IMR-90 (cell line): ENCODE measurements at regions not wholly inside any gene's neighbourhood (a gene's known extent, or its start where the extent isn't known, plus 50 kb on each side); places are given as distances from the start of the nearest gene placed in this dataset.

ENCODE experiments used
- ATAC-seq: fragments of 200-7000 bp; cut with Tn5 transposase; 2 replicates; pipeline ENCODE4 v1.9.1; 2020; ENCODE audit warnings: low read depth, mild to moderate bottlenecking, moderate library complexity
- BruUV-seq: library from RNA; stranded (reverse); fragments of 400-500 nt; replicated peaks from 2 replicates; lab custom pipeline; 2021; lab: Mats Ljungman, UMichigan
- CTCF ChIA-PET: fragments of 300-600 bp; formaldehyde crosslinking; extraction: SDS; loops from one replicate; lab custom pipeline; 2021; ENCODE audit warnings: antibody characterized with exemption; lab: Yijun Ruan, JAX
- POLR2A ChIA-PET: fragments of 300-600 bp; sonication (Branson Sonifier 250); formaldehyde crosslinking; loops from one replicate; lab custom pipeline; 2022; ENCODE audit warnings: antibody characterized with exemption; ENCODE audit not compliant: unreplicated experiment; lab: Charles Lee
- DNase-seq: peaks from one replicate; pipeline ENCODE4 v3.0.0; 2013
- H2AFZ ChIP-seq: replicated peaks from 2 replicates; pipeline ENCODE3; 2013; ENCODE audit warnings: low read length, mild to moderate bottlenecking; ENCODE audit not compliant: poor library complexity
- H2AK5ac ChIP-seq: 2 replicates; pipeline ENCODE4 v1.6.1; 2013; ENCODE audit warnings: low read depth, low read length, inconsistent platforms
- H2AK9ac ChIP-seq: replicated peaks from 2 replicates; pipeline ENCODE3; 2013; ENCODE audit warnings: mild to moderate bottlenecking, low read depth, low read length, moderate library complexity; ENCODE audit not compliant: poor library complexity
- H2BK120ac ChIP-seq: 2 replicates; pipeline ENCODE4 v1.6.1; 2013; ENCODE audit warnings: low read depth, low read length, inconsistent platforms
- H2BK15ac ChIP-seq: 3 replicates; pipeline ENCODE4 v1.6.1; 2013; ENCODE audit warnings: low read depth, low read length, inconsistent platforms
- H2BK20ac ChIP-seq: 2 replicates; pipeline ENCODE4 v1.6.1; 2013; ENCODE audit warnings: low read depth, mild to moderate bottlenecking, inconsistent platforms, low read length, moderate library complexity
- H2BK5ac ChIP-seq: 2 replicates; pipeline ENCODE4 v1.6.1; 2013; ENCODE audit warnings: mild to moderate bottlenecking, low read depth, low read length, inconsistent platforms; ENCODE audit not compliant: poor library complexity, severe bottlenecking
- H3K14ac ChIP-seq: replicated peaks from 2 replicates; pipeline ENCODE4 v1.6.1; 2013; ENCODE audit warnings: low read depth, low read length, inconsistent platforms
- H3K18ac ChIP-seq: 2 replicates; pipeline ENCODE4 v1.6.1; 2013; ENCODE audit warnings: low read depth, low read length, control low read depth
- H3K23ac ChIP-seq: 2 replicates; pipeline ENCODE4 v1.6.1; 2013; ENCODE audit warnings: low read depth, low read length, inconsistent platforms
- H3K27ac ChIP-seq: 2 replicates; pipeline ENCODE4 v1.5.1; 2013; ENCODE audit warnings: mild to moderate bottlenecking, control low read depth, low read length; ENCODE audit not compliant: insufficient read depth
- H3K27me3 ChIP-seq: 2 replicates; pipeline ENCODE4 v1.6.1; 2013; ENCODE audit warnings: low read length; ENCODE audit not compliant: control insufficient read depth, insufficient read depth
- H3K36me3 ChIP-seq: 2 replicates; pipeline ENCODE4 v1.6.1; 2013; ENCODE audit warnings: low read length, mixed read lengths; ENCODE audit not compliant: control insufficient read depth, insufficient read depth
- H3K4ac ChIP-seq: 2 replicates; pipeline ENCODE4 v1.6.1; 2013; ENCODE audit warnings: low read depth, low read length, inconsistent platforms
- H3K4me1 ChIP-seq: 2 replicates; pipeline ENCODE4 v1.6.1; 2013; ENCODE audit warnings: low read length, mixed read lengths; ENCODE audit not compliant: control insufficient read depth, insufficient read depth
- H3K4me2 ChIP-seq: 2 replicates; pipeline ENCODE4 v1.6.1; 2013; ENCODE audit warnings: low read depth, mild to moderate bottlenecking, control low read depth, low read length, moderate library complexity
- H3K4me3 ChIP-seq: 2 replicates; pipeline ENCODE4 v1.5.1; 2013; ENCODE audit warnings: low read depth, mild to moderate bottlenecking, control low read depth, low read length, moderate library complexity; ENCODE audit not compliant: insufficient read depth
- H3K56ac ChIP-seq: 2 replicates; pipeline ENCODE4 v1.6.1; 2013; ENCODE audit warnings: low read length, inconsistent platforms; ENCODE audit not compliant: insufficient read depth; ENCODE audit errors: extremely low read depth
- H3K79me1 ChIP-seq, 2 experiments: 2 replicates each; pipeline ENCODE4 v1.6.1; 2013; ENCODE audit warnings: low read length in 2 of 2, inconsistent platforms in 1 of 2, low read depth in 1 of 2
- H3K9ac ChIP-seq: 2 replicates; pipeline ENCODE4 v1.6.1; 2013; ENCODE audit warnings: low read depth, low read length, control low read depth
- H3K9me1 ChIP-seq: 2 replicates; pipeline ENCODE4 v1.6.1; 2013; ENCODE audit warnings: low read length, inconsistent platforms; ENCODE audit not compliant: insufficient read depth
- H3K9me3 ChIP-seq: 2 replicates; pipeline ENCODE4 v1.6.1; 2013; ENCODE audit warnings: low read length; ENCODE audit not compliant: control insufficient read depth, insufficient read depth
- H4K20me1 ChIP-seq: 2 replicates; pipeline ENCODE4 v1.6.1; 2013; ENCODE audit warnings: low read length, inconsistent platforms; ENCODE audit not compliant: insufficient read depth
- H4K5ac ChIP-seq: 2 replicates; pipeline ENCODE4 v1.6.1; 2013; ENCODE audit warnings: mild to moderate bottlenecking, low read depth, low read length, control low read depth
- H4K8ac ChIP-seq, 2 experiments: 2 replicates each; pipeline ENCODE4 v1.6.1; 2013; ENCODE audit warnings: low read depth in 2 of 2, low read length in 2 of 2, control low read depth in 1 of 2, inconsistent platforms in 1 of 2
- H4K91ac ChIP-seq: 2 replicates; pipeline ENCODE4 v1.6.1; 2013; ENCODE audit warnings: low read depth, low read length, inconsistent platforms; ENCODE audit not compliant: insufficient read depth
- BHLHE40 ChIP-seq: fragments of 150-350 bp; IDR thresholded peaks from 2 replicates; pipeline ENCODE4 v1.6.1; 2016; ENCODE audit warnings: mild to moderate bottlenecking, low read depth, low read length
- CEBPB ChIP-seq: IDR thresholded peaks from 2 replicates; pipeline ENCODE4 v1.6.1; 2012; ENCODE audit warnings: low read depth, low read length, improper control_type of control experiment
- CHD1 ChIP-seq: IDR thresholded peaks from 2 replicates; pipeline ENCODE4 v1.6.1; 2012; ENCODE audit warnings: low read depth, low read length, improper control_type of control experiment
- CTCF ChIP-seq: conservative IDR thresholded peaks from 2 replicates; pipeline ENCODE4 v1.5.1; 2012; ENCODE audit warnings: mild to moderate bottlenecking, low read depth, low read length, improper control_type of control experiment
- ELK1 ChIP-seq: fragments of 150-350 bp; IDR thresholded peaks from 2 replicates; pipeline ENCODE4 v1.6.1; 2016; ENCODE audit warnings: low read depth, mild to moderate bottlenecking, low read length, moderate library complexity, borderline replicate concordance
- FOS ChIP-seq: fragments of 150-350 bp; IDR thresholded peaks from 2 replicates; pipeline ENCODE4 v1.6.1; 2016; ENCODE audit warnings: low read depth, low read length
- MAFK ChIP-seq: IDR thresholded peaks from 2 replicates; pipeline ENCODE4 v1.6.1; 2012; ENCODE audit warnings: low read depth, low read length, improper control_type of control experiment
- MAZ ChIP-seq: IDR thresholded peaks from 2 replicates; pipeline ENCODE4 v1.6.1; 2012; ENCODE audit warnings: low read depth, mild to moderate bottlenecking, low read length, improper control_type of control experiment, moderate library complexity, borderline replicate concordance
- MXI1 ChIP-seq: IDR thresholded peaks from 2 replicates; pipeline ENCODE4 v1.6.1; 2012; ENCODE audit warnings: low read depth, mild to moderate bottlenecking, low read length, moderate library complexity, borderline replicate concordance
- NFE2L2 ChIP-seq: fragments of 150-350 bp; IDR thresholded peaks from 2 replicates; pipeline ENCODE4 v1.6.1; 2016; ENCODE audit warnings: low read depth, mild to moderate bottlenecking, low read length
- POLR2A ChIP-seq: IDR thresholded peaks from 2 replicates; pipeline ENCODE4 v1.6.1; 2012; ENCODE audit warnings: mild to moderate bottlenecking, low read depth, low read length
- RAD21 ChIP-seq: IDR thresholded peaks from 2 replicates; pipeline ENCODE4 v1.6.1; 2012; ENCODE audit warnings: low read length, improper control_type of control experiment
- RCOR1 ChIP-seq: IDR thresholded peaks from 2 replicates; pipeline ENCODE4 v1.6.1; 2012; ENCODE audit warnings: mild to moderate bottlenecking, low read length, improper control_type of control experiment; ENCODE audit not compliant: insufficient replicate concordance
- RFX5 ChIP-seq: IDR thresholded peaks from 2 replicates; pipeline ENCODE4 v1.8.0; 2012; ENCODE audit warnings: low read depth, mild to moderate bottlenecking, low read length, moderate library complexity
- SMC3 ChIP-seq: fragments of 150-350 bp; IDR thresholded peaks from 2 replicates; pipeline ENCODE4 v1.6.1; 2016; ENCODE audit warnings: low read depth, mild to moderate bottlenecking, antibody characterized with exemption, low read length, moderate library complexity
- USF2 ChIP-seq: fragments of 150-350 bp; IDR thresholded peaks from 2 replicates; pipeline ENCODE4 v1.6.1; 2017; ENCODE audit warnings: mild to moderate bottlenecking, antibody characterized with exemption, low read length, low read depth
- WGBS, 2 experiments: methylation state at CpG; one replicate each; pipeline versions ENCODE4 v1.1.5 to v1.1.7; 2013; ENCODE audit warnings: missing lambda C conversion rate in 2 of 2; ENCODE audit not compliant: insufficient read length in 1 of 2; ENCODE audit errors: extremely low coverage in 2 of 2; 5-methylcytosine and 5-hydroxymethylcytosine counted together
- dilution Hi-C: fragments of 300-500 bp; cut with HindIII; formaldehyde crosslinking; loops from one replicate; pipeline ENCODE4 v1.14.3; 2018; ENCODE audit warnings: low sequenced_read_pairs; ENCODE audit not compliant: unreplicated experiment
- in situ Hi-C: fragments of 300-500 bp; cut with MboI; formaldehyde crosslinking; loops from 3 replicates; pipeline ENCODE4 v1.14.3; 2019; ENCODE audit warnings: low sequenced_read_pairs, inconsistent platforms, mixed read lengths
- intact Hi-C: fragments of 100-400 bp; cut with micrococcal nuclease; formaldehyde crosslinking; loops from 2 replicates; pipeline ENCODE4 v1.10.0; 2022

- Histone ChIP-seq H3K79me1 (no peaks in the 10 kb centered on the region), H3K4me3 (no peak overlapping the region), H2BK20ac (no peak overlapping the region), H4K91ac (no peak overlapping the region), H2BK120ac (no peak overlapping the region), H2AK5ac (no peak overlapping the region), H3K27me3 (no peaks in the 10 kb centered on the region), H3K4ac (no peak overlapping the region), H4K8ac (no peak overlapping the region), H4K5ac (no peak overlapping the region), H3K18ac (no peak overlapping the region), H3K4me2 (no peak overlapping the region), H4K20me1 (no peaks in the 10 kb centered on the region), H3K56ac (no peak overlapping the region), H2BK15ac (no peak overlapping the region), H3K9ac (no peak overlapping the region), H3K27ac (no peak overlapping the region), H2AK9ac (no peak overlapping the region), H3K4me1 (no peaks in the 10 kb centered on the region), H3K14ac (no peak overlapping the region), H2BK5ac (no peak overlapping the region), H3K9me3 (peaks cover 5% of the 10 kb centered on the region), H3K36me3 (no peaks in the 10 kb centered on the region), H2AFZ (no peak overlapping the region), H3K23ac (no peak overlapping the region), H3K9me1 (no peaks in the 10 kb centered on the region)
- in situ Hi-C loops: no loop called here
- ChIA-PET CTCF (no interaction called here), POLR2A (no interaction called here)
- no TSS peak for BruUV-seq
- TF ChIP-seq RAD21: no peak
- no peak for TF ChIP-seq MXI1
- no peak for TF ChIP-seq RFX5
- no peak for TF ChIP-seq POLR2A
- no peak for TF ChIP-seq FOS
- TF ChIP-seq BHLHE40: no peak
- no peak for TF ChIP-seq USF2
- no peak for TF ChIP-seq MAZ
- TF ChIP-seq NFE2L2: no peak
- no peak for TF ChIP-seq CTCF
- no peak for TF ChIP-seq SMC3
- no peak for TF ChIP-seq MAFK
- TF ChIP-seq CEBPB: no peak
- TF ChIP-seq CHD1: no peak
- TF ChIP-seq ELK1: no peak
- no peak for TF ChIP-seq RCOR1
- DNase-seq (no peak), ATAC-seq (no peak)
- dilution Hi-C loops: no loop called here
- no CpG with 5 or more reads among the region's 1 CpG for WGBS, 2 experiments
- intact Hi-C loops: no loop called here
These were observed 1514.8 kb downstream of the SI start for GRCh38 chr3:163563485-163563884.
